Stimulated activated CD4-positive, alpha-beta T cell treated with anti-CD3 and anti-CD28 coated beads, Interleukin-4, amount 100 ng/mL, for 4 hours (primary cell): ENCODE measurements at regions not wholly inside any gene's neighbourhood (a gene's known extent, or its start where the extent isn't known, plus 50 kb on each side); places are given as distances from the start of the nearest gene placed in this dataset.

Experiments used
- DNase-seq, 2 experiments: peaks; one replicate each; pipeline ENCODE4 v3.0.0-alpha.2; 2020

GRCh38 chr6:95143408-95144180, 433.7 kb upstream of the MANEA start:
- no peak for DNase-seq

GRCh38 chr6:95145457-95145856, 431.9 kb upstream of the MANEA start:
- DNase-seq = no peak

GRCh38 chr6:95159557-95159956, 417.8 kb upstream of the MANEA start:
- DNase-seq = no peak

GRCh38 chr6:95169775-95170174, 407.6 kb upstream of the MANEA start:
- DNase-seq = no peak

GRCh38 chr6:95175927-95176675, 401.2 kb upstream of the MANEA start:
- no peak for DNase-seq

- no peak for DNase-seq
Observed at GRCh38 chr6:95185874-95186273, 391.5 kb upstream of the MANEA start.

- DNase-seq = no peak
Observed at GRCh38 chr6:95186710-95187109, 390.6 kb upstream of the MANEA start.

- DNase-seq = no peak
Observed at GRCh38 chr6:95197590-95197989, 379.7 kb upstream of the MANEA start.

- no peak for DNase-seq
Observed at GRCh38 chr6:95203153-95203754, 374.1 kb upstream of the MANEA start.

- DNase-seq = no peak
Observed at GRCh38 chr6:95204178-95204577, 373.2 kb upstream of the MANEA start.

- no peak for DNase-seq
Observed at GRCh38 chr6:95208621-95209020, 368.7 kb upstream of the MANEA start.

- DNase-seq = no peak
Observed at GRCh38 chr6:95209074-95209473, 368.3 kb upstream of the MANEA start.

- DNase-seq = no peak
Observed at GRCh38 chr6:95216555-95216954, 360.8 kb upstream of the MANEA start.

- DNase-seq = no peak
Observed at GRCh38 chr6:95227351-95227750, 350.0 kb upstream of the MANEA start.

GRCh38 chr6:95228636-95229035, 348.7 kb upstream of the MANEA start:
- no peak for DNase-seq

GRCh38 chr6:95230071-95230740, 347.1 kb upstream of the MANEA start:
- DNase-seq = no peak

- no peak for DNase-seq
Observed at GRCh38 chr6:95231416-95231815, 345.9 kb upstream of the MANEA start.

- no peak for DNase-seq
Observed at GRCh38 chr6:95232446-95232845, 344.9 kb upstream of the MANEA start.

GRCh38 chr6:95233879-95234278, 343.5 kb upstream of the MANEA start:
- DNase-seq = no peak

- DNase-seq = no peak
Observed at GRCh38 chr6:95240514-95240913, 336.8 kb upstream of the MANEA start.

GRCh38 chr6:95242560-95242959, 334.8 kb upstream of the MANEA start:
- DNase-seq = no peak

GRCh38 chr6:95243053-95243452, 334.3 kb upstream of the MANEA start:
- no peak for DNase-seq

GRCh38 chr6:95244751-95245150, 332.6 kb upstream of the MANEA start:
- DNase-seq = no peak
